ENCODE measurements at regions not wholly inside any gene's neighbourhood (a gene's known extent, or its start where the extent isn't known, plus 50 kb on each side); places are given as distances from the start of the nearest gene placed in this dataset.

DNA sequence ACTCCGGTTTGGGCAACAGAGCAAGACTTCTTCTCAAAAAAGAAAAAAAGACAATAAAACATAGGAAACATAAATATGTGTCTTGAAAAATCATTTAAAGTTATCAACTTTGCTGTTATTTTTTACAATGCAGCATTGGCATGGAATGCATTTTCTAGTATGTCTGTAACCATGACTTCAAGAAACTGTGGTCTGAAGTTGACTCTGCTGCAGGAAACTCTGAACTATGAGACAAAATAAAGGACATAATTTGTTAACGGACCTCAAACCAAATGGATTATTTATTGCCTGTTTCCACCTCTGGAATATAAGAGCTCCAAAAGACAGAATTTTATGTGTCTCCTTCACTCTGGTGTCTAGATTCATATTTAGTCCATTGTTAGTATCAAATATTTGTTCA is 79.1 kb downstream of the TRIB2 start:
- no peak for DNase-seq

DNA sequence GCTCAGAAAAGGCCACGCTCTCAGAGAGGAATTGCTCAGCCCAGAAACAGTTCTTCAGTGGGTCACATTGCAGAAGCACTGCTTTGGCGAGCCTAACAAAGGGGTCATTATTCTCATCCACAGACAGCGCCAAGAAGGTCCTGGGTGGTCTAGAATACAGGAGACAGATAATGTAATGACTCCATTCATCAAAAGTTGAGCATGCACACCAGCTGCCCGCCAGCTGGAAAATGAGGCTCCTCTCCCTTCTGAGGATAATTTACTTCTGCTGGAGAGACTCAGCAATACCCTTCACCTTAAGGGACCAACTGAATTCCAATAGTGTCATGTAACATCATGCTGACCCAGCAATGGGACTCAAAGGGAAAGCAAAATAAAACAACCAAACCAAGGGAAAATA is 79.9 kb downstream of the TRIB2 start:
- DNase-seq: no peak

DNA sequence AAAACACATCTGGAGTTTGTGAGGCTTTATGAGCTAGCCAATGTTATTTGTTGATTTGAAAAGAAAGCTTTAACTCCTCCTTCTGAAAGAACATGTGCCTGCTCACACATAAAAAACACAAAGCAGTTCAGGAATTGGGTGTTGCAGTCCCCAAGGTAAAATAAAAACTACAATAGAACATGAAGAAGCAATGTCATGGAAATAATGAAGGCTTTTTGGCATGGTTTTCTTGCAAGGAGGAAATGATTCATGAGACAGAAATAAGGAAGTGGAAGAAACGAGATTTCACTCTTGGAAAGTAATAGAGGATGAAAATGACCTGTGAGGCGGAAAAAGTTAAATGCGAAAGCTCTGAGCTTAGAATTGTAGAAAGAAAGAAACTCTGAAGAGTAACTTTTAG is 81.1 kb downstream of the TRIB2 start:
- no peak for DNase-seq

DNA sequence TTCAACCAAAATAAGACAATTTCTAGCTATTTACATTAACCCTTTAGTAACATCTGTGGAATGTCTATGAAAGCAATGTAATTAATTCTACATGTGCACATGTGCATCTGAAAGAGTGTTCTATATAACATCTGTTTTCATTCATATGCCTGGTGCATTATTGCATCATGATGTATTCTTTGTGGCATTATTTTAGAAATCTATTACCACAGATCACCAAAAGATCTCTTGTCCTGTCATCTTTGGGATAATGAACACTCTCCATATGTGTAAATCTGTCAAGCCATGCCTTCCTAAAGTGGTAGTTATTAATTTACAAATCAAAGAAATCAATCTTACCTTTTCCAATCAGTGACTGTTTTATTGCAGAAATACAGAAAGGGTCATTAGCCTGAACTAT is 86.9 kb downstream of the TRIB2 start:
- no peak for DNase-seq

DNA sequence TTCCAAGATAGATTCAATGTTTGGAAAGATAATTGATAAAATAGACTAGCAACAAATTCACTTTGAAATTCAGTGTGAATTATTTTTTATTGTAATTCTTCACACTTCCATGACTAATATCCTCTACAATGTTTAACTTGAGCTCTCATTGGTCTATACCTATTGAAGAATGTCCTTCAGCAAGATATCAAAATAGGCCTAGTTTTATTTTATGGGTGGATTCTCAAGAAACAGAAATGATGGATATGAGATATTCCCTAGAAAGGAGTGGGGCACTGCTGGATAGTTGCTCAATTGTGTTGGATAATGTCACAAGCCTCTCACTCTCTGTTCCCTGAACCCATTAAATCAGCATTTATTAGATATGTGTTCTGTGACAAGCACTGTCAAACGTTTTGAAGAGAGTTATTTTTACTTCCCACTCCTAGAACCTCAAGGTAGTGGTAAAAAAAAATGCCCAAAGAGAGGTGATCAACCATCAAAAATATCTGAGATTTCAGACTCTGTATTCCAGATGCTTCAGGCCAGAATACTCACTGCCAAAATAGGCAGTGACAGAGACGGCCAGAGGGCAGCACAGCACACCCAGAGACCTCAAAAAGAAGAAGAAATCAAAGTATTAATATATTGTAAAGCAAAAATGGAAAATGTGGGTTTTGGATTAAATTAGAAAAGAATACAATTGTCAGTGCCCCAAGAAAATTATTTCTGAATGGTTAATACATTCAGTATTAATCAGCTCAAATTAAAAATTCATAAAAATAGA is 87.5 kb downstream of the TRIB2 start:
- no peak for DNase-seq

DNA sequence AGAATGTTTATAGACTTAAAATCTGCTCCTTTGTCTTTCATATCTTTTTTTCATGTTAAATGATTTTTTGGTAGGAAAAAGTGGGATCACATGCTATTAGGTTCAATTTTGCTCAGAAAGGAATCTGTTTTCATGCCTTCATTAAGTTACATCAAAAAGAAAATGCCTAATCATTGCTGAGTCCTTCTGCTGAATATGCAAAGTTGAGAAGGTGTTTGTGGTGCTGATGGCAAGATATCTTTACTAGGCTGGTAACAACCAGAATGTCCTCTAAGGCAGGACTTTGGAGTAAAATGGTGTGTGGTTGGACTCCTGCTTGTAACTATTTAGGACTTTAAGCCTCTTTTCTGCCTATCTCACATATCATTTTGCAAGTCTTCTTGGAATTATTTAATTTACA is 88.3 kb downstream of the TRIB2 start:
- no peak for DNase-seq

DNA sequence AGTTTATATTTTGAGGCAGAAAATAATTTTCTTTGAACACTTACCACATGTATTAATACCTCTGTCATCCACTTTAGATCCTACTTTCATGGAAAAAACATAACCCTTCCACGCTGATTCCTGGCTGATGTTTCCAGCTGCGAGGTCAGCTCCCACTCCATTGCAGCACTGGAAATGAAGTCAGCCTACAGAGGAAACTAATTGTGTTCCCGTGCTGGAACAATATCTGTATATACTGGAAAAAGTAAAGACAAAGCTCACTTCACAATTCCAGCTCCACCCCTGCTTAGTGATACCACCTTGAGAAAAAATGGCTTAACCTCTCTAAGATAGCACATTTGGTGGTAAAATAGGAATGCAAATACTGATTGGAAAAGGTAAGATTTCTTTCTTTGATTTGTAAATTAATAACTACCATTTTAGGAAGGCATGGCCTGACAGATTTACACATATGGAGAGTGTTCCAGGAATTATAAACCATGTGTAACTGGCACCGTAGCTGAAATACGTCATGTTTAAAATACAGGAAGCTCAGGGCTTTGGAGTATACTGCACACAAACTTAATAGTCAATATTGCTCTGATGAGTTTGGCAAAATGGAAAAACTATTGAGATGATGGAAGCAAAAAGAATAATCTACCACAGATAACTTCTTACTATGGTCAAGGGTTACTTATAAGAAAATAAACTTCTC is 90.0 kb downstream of the TRIB2 start:
- DNase-seq: no peak

DNA sequence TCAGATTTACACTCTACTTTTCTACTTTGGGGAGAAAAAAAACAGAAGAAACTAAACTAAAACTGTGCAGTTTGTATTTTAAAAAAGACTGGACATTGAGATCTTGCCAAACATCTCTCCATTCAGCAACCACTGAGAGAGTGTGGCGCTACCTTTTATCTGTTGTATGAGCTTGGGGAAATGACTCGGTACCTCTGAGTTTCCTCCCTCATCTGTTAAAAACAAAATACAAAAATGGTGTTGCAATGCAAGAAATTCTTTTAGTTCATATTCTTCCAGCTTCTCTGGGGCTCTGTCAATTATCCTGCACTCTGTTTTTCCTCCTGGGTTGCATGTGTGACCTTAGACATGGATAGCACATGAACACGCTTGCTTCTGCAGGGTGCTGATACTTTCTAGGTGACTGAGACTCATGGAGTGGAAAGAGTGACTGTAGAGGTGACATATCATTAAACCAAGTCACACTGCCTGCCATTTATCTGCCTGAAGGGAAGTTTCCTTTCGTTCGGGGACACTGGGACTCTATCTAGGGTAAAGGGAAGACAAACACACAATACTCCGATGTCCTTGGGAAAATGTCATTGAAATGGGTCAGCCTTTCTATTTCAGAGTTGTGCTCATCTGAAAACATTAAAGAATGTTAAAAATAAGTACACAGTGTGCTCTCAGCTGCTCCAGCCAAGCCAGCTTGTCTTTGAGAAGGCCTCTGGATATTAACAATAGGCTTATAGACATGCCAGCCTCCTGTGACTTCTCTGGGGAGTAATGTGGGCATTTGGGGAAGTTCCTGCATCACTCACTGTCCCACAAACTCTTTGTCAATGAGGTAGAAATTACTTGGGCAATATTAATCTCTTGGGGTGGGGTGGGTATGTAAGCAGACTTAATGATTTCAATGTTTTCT is 91.4 kb downstream of the TRIB2 start:
- DNase-seq: no peak

DNA sequence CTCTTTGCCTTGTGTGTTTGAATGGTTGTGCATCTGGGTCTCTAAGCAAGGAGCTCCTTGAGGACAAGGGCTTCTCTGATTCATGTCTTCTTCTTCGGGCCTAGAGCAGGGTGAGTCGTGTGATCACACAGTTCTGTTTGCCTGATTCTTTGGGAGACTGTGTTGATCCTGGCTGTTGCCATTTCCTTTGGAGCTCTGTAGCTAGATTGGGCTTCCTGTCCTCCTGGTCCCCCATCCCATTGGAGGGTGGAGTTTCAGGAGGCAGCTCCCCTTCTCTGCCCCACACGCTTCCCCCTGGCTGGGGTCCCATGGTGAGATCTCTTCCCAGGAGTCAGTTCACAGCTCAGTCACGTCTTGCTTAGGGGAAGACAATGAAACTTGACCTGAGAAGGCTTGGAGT is 92.8 kb downstream of the TRIB2 start:
- DNase-seq: no peak

DNA sequence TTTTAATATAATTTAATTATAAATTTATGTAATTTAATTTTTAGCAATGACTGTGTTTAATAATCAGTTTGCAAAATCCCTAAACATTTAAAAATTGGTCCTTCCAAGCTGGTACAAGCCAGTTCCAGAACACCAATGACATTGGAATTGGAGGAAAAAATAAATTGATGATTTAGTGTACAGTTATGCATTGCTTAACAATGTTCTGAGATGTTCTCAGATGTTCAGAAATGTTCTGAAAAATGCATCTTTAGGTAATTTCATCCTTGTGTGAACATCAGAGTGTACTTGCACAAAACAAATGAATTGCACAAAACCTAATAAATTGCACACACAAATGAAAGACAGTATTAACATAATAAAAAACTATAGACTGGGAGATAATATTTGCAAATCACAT is 95.2 kb downstream of the TRIB2 start:
- DNase-seq: no peak

DNA sequence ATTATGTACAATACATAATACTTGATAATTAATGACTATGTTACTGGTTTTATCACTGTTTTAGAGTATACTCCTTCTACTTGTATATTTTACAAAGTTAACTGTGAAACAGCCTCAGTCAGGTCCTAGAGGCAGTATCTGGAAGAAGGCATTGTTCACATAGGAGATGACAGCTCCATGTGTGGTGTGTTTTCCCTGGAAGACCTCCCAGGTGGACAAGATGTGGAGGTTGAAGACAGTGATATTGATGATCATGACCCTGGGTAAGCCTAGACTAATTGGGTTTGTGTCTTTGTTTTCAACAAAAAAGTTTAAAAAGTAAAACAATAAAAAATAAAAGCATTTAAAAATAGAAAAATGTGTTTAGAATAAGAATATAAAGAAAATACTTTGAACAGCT is 96.4 kb downstream of the TRIB2 start:
- DNase-seq: no peak

DNA sequence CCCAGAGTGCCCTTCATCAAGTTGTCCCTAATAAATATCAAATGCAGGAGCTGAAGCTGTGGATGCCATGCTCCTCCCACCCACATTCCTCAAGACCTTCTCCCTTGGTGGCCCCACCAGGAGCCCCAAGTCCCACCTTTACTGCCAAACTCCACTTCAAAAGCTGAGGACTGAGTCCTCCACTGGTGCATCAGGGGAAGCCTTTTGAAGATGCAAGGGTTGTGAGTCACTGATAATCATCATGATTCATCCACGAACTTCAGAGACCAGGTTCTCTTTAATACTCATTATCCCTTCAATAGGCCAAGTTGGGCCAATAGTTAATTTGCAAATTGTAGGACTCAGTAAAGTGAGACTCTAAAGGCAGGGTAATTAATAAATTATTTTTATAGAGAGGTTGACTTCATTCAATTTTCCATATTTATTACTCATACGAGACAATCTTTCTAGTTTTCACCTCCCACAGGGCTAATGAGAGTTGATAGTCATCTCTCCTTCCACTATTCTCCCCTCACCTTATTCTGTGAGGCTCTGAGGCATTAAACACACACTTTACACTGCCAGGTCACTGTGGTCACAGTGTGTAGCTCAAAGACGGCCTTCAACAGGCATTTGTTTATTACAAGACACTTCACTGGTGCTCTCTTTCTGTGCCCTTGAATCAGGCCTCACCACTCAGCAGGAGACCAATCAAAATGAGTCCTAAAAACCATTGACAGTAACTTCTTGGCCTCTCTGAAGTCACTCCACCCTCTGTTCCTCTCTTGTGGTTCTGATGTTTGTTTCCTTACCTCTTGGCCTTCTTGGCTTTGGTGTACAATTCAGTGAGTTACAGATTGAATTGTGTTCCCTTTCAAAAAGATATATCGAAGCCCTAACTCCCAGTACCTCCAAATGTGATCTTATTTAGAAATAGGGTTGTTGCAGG is 99.9 kb downstream of the TRIB2 start:
- no peak for DNase-seq

DNA sequence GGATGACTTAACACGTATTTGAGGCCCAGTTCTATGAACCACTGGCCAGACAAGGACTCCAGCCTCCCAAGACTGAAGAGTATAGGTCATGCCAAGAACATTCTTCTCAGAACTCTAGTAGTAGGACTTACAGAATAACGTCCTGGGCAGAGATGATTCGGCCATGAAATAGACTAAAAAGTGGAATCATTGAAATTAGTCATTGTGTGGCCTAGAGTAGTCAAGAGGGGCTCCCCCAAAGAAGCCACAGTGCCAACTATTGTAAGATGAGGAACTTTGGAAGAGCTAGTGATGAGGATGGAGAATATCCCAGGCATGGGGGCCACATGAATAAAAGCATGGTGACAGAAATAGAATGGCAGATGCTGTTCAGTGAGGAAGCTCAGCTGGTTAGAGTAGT is 101.1 kb downstream of the TRIB2 start:
- no peak for DNase-seq

DNA sequence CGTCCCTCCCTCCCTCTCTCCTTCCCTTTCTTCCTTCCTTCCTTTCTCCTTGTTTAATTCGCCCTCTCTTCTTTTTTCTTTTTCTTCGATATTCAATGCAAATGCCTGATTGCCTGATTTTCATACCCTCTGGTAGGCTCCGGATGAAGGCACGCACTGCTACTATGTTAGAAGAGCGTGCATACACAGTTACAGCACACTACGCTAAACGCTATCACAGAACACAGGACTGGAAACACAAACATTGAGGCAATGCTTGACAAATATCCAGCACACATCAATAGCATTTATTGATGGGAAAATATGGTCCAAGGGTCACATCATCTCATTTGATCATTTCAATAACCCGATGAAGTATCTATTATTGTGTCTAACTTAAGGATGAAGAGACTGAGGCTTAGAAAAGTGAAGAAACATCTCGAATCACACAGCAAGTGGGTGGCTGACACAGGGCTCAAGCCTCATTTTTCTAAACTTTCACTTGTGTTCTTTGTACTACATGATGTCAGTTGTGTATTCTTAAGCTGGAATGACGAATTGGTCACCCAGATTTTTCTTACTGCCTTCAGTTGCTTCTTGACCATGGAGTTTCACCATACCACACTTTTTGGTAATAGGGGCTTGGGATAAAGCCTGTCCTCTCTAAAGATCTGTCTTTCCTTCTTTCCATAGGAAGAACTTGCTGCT is 101.8 kb downstream of the TRIB2 start:
- no peak for DNase-seq

DNA sequence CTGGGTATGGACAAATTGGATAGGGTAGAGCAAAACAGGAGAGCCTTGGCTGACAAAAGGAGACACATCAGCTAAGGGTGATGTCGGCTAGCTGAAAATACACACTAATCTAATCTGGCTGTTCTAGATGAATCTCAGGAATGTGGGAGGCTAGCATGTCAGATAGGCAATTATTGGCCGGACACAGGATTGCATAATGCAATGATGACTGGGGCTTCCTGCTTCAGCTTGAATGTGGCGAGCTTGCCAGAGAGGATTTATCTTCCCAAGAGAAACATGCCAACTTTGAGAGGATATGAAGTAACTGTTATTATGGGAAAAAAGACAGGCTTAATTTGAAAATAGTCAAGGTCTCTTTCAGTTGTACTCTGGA is 102.4 kb downstream of the TRIB2 start:
- DNase-seq: no peak

DNA sequence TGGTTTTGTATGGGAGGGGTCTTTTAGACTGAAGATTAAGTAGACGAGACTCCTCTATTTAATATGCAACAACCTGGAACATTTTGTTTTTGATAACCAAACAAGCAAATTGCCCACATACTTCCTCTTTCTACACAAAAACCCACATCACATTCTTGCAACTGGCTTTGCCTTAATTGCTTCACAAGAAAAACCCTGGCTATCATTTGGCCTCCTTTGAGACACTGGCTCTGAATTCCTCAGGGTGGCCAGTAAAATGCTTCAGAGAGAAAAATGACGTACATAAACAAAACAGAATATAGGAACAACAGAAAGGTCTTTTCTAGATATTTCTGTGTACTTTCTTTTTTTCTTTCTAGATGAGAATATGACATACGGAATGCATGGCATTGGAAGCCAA is 103.0 kb downstream of the TRIB2 start:
- no peak for DNase-seq

DNA sequence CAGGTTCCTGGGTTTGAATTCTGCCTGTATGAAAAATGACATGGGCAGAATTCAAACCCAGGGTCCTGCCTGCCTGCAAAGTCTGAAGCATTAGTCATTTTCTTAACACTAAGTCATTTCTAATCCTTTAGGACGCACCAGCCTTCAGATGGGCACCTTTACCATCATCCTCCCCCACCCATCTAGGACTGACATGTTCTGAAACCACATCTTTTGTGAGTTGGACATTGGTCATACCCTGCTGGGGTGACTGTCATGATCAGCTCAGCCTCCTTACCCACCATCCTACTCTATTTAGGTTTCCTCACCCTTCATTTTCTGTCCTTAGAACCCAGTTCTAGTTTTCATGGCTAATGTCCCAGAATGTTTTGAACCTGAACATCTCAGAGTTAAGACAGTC is 104.9 kb downstream of the TRIB2 start:
- no peak for DNase-seq

DNA sequence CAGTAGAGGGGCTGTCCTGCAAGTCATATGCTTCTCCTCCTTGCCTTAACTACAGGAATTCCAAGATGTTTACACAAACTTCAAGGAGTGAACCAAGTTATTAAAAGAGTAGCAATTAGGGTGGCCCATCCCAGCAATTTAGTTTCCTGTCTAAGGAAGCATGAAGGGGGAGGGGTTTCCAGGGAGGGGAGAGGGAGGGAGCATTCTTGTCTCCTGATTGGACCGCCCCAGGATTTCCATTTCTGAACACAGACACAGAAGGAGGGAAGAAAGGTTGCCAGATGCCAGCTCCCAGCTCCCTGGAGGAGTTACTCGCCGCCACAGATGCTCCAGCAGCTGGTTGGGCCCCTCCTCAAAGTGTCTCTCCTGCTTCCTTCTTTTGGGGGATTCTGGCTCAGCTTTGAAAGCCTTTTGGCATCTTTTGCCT is 107.6 kb downstream of the TRIB2 start:
- no peak for DNase-seq

DNA sequence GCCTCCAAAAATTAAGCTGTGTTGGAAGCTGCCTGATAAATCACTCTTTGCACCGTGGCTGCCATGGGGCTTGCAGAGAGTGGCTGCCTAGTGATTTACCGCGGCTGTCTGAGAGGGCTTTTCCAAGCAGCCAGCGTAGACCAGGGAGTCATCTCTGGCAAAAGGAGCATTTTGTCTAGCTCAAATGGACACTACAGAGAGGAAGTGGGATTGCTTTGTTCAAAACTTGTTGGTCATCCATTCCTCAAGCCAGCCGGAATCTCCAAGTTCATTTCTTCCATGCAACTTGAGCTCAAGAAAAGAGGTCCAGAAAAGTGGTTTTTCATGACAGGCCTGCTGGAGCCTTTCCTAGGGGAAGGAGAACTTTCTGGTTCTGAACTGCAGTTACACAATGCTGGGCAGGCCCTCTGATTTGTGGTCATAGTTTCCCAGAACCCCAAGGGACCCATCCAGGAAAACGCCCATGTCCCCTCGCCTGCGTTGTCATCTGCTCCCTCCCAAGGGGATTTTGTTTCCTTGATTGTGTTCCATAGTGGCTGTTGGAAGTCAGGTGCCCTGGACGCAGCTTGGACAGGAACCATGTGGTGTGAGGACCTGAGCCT is 108.1 kb downstream of the TRIB2 start:
- DNase-seq: no peak

DNA sequence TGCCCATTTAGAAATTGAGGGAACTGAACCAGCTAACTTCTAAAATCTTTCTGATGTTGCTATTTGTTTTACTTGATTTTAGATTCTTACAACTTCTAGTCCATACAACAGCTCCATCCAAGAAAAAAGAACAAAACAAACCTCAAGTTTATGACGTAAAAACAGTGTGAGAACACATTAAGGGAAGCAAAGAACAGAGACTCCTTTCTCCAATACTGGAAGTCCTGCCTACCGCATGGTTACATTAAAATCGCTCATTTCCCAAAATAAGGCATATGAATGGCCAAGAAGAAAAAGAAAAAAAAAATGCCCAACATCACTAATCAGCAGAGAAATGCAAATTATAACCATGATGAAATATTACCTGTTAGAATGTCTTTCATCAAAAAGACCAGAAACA is 110.0 kb downstream of the TRIB2 start:
- DNase-seq: no peak

DNA sequence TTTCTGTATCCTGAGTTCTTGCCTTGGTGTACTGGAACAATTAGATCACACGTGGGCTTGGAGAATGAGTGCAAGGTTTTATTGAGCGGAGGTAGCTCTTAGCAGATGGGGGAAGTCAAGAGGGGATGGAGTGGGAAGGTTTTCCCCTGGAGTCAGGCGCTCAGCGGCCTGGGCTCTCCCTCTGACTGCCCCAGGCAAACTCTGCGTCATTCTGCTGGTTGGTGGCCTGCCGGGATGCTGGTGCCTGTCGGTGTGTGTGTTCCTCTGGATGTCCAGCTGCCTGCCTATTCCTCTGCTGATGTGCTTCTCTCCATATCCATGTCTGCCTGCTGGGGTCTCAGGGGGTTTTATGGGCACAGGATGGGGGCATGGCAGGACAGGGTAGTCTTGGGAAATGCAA is 111.0 kb downstream of the TRIB2 start:
- DNase-seq: no peak

DNA sequence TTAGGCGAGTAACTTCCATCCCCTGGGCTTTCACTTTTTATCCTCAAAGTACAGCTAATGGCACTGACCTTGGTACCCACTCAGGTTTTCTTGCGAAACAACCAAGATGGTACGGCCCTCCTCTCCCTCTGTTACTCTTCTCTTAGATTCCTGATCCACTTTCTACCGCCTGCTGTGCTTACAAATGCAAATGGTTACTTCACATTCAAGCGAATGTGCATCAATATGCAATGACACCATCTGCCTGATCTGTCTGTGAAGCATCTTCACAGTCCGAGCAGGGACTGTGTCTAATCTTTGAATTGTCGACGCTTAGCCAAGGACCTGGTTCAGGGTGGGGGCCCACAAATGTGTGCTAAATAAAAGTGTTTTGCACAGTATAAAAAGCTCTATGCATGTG is 112.2 kb downstream of the TRIB2 start:
- DNase-seq: no peak
